NCI-H2227 treated with DMSO at 0.1 percent for 48 hours (cell line): ENCODE measurements at regions not wholly inside any gene's neighbourhood (a gene's known extent, or its start where the extent isn't known, plus 50 kb on each side); places are given as distances from the start of the nearest gene placed in this dataset.

Experiments
- DNase-seq: peaks from one replicate; lab custom pipeline; 2025; lab: John Stamatoyannopoulos, UW

GRCh38 chr1:222105393-222105737, 363.5 kb upstream of the DUSP10 start:
- no peak for DNase-seq

GRCh38 chr1:222104694-222105392, 363.0 kb upstream of the DUSP10 start:
- no peak for DNase-seq

DNA sequence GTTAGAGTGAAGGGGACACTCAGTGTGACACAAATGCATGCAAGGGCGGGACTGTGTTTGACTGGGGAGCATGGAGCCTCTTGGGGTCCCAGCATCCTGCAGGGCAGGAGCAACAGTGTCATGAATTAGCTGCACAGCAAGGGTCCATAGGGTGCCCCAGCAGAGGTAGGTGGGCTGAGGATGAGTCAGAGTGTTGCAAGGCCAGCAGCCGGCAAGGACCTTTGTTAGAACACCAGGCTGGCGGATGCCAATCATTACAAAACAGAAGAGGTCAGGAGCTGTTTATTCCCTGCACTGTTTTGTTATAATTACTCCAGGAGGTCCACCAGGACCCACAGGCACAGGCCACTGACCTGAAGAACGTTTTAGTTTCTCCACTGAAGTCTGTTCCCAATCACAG, 362.2 kb upstream of the DUSP10 start:
- DNase-seq = no peak

GRCh38 chr1:222099746-222100145, 357.9 kb upstream of the DUSP10 start:
- no peak for DNase-seq

DNA sequence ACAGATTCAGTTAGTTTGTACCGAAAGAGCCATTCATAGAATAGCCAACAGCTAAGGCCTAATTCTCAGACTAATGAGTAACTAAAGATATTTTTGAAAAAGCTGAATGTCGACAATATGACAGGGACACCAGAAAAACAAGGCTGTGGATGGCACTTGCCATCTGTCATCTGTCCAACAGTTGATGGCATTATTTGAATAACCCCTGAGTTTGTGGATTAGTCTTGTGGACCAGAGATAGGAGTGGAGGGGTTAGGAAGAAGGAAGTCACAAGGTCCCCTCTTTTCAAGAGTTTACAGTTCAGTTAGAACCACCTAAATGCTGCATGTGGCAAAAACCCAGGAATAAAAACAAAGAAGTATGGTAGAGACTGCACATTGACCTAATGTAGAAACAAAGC, 356.5 kb upstream of the DUSP10 start:
- DNase-seq = no peak

GRCh38 chr1:222097588-222097987, 355.7 kb upstream of the DUSP10 start:
- no peak for DNase-seq

DNA sequence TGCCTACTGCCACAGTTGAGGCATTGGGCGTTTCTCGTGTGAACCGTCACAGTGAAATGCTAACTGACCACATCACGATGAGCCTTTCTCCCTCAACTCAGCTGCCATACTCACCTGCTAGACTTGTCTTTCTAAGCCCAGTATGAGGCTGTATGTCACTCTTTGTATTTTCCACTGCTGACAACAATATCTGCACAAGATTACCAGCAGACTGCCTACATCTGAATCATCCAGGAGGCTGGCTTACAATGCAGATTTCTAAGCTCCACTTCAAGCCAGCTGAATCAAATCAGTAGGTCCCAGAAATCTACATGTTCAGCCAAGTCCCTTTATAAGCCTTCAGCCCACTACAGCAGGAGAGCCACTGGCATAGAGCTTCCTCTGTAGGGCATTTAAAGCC, 355.0 kb upstream of the DUSP10 start:
- DNase-seq = no peak

DNA sequence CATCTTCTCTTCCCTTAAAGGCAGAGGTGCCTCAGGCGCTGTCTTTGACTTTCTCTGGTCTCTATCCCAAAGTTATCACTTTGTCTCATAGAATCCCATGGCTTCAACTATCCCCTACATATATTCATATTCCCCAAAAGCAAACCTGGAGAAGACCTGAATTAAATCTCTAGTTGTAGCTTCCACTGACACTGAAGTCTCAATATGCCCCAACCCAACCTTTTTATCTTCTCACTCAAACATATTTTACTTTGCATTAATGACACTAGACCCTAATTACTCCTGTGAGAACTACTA, 354.5 kb upstream of the DUSP10 start:
- DNase-seq = no peak

DNA sequence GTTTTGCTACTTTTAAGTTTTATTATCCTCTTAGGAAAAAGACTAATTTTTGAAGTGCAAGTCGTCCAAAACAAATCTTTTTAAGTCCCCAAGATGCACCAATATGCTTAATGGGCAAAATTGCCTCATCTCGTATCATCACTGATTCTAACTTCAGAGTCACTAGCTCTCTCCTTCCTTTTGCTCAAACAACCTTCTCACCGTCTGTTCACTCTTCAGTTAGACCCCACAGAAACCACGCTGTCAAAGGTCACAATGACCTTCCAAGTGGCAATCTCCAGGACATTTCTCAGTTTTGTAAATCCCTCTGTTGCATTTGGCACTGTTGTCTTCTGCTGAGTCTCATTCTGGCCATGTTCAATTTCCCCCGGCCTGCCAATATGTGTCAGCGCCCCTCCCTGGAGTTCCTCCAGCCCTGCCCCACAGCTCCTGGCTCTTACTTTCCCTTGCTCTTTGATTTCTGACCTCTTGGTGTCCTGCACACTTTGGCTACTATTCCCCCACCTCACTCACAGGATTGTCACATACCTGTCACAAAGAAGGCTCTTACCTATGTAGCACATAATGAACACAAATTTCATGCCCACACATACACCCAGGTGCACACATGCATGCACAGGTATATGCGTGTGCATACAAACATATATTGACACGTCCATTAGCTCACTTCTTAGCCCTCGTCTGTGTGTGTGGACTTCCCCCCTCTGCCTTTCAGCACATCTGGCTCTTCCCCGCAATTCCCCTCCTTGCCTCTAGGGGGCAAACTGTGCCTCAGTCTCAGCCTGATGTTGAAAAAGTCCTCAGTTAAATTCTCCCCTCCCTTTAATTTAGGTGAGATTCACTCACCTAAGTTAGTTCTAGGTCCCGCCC, 354.0 kb upstream of the DUSP10 start:
- DNase-seq = no peak

- DNase-seq = no peak
These were observed 351.6 kb upstream of the DUSP10 start for GRCh38 chr1:222093518-222093917.

- DNase-seq = no peak
These were observed 348.2 kb upstream of the DUSP10 start for GRCh38 chr1:222090103-222090502.

DNA sequence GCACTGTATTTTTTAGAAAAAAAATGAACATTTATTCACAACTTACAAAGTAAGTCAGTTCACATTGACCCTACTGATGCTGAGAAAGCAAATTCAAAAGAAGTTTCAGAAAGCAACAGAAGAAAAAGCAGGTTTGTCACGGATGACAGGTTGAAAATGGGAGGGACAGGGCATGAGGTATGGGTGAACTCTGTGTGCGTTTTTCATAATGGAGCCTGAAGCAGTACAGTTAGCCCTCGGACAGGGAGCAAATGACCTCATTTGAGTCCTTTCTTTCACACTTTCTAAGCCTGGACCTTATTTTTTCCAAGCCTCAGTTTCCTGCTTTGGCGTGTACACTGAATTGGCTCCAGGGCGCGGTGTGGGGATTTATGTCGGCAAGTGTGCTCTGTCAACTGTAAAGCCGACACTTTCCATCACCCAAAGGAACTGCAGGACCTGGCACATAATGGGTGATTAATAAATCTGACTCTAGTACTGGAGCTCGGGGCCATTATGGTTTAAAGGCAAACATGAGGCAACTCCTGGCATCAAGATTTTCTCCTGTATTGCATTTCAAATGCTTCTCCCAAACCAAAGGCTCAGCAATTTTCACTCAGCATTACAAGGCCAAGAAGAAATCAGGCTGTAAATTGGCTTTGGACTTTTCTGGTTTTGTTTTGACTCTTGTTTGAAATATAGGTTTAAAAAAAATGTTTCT, 345.5 kb upstream of the DUSP10 start:
- DNase-seq = no peak

DNA sequence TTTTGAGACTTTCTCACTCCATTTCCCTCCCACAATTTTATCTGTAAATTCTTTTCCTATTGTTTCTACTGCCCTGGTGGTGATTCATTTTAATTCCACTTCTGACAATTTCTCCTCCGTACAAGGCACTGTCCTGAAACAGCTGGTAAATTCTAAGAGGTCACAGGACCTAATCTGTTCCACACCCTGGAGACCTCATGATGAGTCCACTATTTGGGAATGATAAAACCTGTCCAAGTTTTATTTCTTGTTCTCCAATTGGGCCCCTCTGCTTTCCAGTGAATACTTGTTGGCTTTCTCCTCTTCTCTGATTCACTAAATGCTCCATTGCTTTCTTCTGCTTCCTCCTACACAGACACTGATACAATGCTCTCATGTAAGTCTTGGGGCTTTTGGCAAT, 343.1 kb upstream of the DUSP10 start:
- no peak for DNase-seq

DNA sequence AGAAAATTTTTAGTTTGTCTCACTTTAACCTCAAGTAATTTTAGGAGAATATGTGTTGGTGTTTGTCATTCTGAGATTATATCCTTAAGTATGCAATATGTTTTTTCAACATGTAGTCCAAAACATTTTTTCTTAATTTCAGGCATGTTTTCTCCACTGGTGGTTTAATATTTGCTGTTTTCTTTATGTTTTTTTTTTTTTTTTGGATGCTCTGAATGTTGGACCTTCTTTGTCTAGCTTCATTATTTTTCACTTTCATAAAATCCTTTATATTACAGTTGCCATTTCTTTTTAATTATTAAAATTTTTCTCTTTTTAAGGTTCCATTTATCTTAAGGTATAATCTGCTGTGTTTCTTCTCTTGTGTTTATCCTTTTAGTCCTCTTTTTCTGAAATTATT, 342.2 kb upstream of the DUSP10 start:
- no peak for DNase-seq

- DNase-seq = no peak
These were observed 340.0 kb upstream of the DUSP10 start for GRCh38 chr1:222081859-222082258.

DNA sequence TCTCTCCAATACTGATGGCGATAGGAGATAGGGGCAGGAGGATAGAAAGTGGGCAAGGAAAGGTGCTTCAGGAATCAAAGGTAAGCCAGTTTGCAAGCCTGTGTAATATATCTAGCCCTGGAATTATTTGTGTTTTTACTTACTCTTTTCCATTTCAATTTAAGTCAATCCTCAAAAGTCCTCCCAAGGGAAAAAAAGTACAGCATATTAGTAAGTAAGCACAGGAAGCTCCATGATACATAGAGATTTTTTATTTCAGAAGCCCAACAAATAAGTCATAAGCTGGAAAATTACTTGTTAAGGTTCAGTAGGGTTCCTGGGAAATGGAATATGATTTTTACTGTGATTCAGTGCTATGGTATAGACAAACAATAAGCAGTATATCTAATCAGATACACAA, 337.7 kb upstream of the DUSP10 start:
- no peak for DNase-seq

DNA sequence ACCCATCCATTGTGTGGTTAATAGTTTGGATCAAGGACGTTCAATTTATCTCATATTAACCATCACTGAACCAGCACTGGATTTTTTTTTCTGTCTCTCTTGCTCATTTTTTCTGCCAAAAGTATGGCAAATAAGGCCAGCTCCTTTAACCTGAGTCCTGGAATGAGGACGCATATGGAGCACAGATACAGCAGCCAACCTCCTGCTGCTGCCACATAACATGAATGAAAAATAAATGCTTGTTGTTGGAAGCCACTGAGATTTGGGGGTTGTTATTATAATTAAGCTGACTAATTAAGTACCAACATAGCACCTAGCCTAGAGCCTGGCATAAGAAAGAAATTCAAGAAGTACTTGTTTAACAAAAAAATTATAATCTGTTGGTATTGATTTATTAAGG, 335.3 kb upstream of the DUSP10 start:
- DNase-seq = no peak

DNA sequence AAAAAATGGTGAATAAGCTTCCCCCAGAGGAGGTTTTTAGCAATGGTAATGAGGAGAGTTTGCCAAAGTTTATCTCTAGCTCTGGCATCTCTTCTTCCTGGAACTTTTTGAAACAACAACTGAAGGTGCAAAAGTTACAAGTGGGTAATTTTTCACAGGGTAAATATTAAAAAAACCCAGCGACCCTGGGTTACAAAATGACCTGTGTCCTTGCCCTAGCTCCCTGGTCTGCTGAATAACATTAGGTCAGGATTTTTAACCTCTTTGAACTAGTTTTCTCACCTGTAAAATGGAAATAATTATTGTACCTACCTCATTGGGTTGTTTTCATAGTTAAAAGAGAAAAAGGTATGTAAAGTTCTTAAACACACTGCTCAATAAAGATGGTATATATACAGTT, 332.4 kb upstream of the DUSP10 start:
- DNase-seq = no peak

DNA sequence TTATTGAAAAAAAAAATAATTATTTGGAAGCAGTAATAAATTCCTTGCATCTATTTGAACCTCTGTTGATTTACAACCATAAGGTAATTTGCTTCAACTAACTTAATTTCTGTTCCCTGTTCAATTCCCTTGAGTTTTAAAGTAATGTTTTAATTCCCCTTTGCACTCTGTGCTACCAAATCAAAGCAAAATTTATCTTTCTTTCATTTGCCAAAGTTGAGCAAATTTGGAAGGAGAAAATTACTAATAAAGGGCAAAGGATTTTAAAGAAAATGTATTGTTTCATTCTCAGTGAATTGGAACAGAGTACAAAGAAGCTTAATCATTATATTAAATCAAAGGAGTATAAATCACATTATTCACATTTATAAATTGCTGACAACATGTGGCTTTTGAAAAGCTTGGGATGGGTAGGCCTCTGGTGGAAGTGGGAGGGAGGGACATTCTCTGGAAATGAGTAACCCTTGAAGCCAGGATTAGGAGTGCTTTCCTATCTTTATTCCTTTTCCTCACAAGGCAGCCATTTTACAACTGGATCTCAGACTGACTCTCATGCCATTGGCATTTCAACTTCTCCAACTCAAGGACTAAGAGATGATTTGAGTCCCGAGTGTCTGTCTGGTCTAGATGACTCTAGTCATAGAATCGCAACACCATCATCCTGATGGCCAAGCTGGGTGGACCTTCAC, 331.6 kb upstream of the DUSP10 start:
- DNase-seq = no peak

GRCh38 chr1:222071387-222071786, 329.5 kb upstream of the DUSP10 start:
- no peak for DNase-seq

- DNase-seq = no peak
These were observed 327.0 kb upstream of the DUSP10 start for GRCh38 chr1:222068937-222069336.

DNA sequence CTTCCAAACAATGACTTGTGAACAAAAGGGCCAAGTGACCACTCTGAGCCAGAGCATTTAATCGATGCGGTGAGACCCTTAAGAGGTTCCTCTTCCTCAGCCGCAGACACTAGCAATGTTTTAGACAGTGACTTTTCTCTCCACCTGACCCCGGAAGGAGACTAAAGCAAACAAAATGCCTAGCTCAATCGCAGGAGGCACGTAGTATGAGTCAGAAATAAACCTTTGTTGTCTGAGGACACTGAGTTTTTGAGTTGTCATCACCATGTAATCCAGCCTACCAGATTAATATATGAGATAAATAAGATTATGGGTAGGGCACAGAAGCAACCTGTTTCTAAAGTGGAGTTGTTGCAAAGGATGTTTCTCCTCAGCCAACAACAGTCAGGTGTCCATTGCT, 326.2 kb upstream of the DUSP10 start:
- no peak for DNase-seq

DNA sequence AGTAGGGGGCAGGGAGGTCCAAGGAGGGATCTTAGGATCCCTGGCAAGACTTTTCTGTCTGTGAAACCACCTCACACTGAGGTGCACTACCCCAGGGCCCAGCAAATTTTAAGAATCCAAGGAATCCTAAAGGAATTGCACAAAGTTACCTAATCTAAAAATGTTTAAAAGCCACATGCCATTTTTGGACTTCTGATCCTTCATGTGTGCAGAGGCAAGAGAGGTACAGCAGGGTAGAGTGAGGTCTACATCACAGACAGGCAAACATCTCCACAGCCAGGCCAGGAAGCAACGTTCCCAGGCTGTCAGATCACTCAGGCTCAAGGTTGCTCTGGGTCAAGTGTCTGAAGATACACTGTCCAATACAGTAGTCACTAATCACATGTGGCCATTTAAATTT, 324.6 kb upstream of the DUSP10 start:
- DNase-seq = no peak
